ENCODE measurements at regions not wholly inside any gene's neighbourhood (a gene's known extent, or its start where the extent isn't known, plus 50 kb on each side); places are given as distances from the start of the nearest gene placed in this dataset.
"Not testable (repeated sequence)": the region's sequence is repeated elsewhere in the genome, so short reads cannot be mapped to it uniquely, and the experiment has no call there.

- TF ChIP-seq EZH2phosphoT487 (conservative IDR thresholded peaks at IDR 0.05; ENCODE audit: low read length) = no peak
- TF ChIP-seq CTCF (IDR thresholded peaks at IDR 0.05; ENCODE audit: insufficient read depth, low read length, poor library complexity, severe bottlenecking) = no peak
Observed at GRCh38 chr9:14989811-14990210, 79.6 kb upstream of the FREM1 start.

GRCh38 chr9:14989336-14989735 is 79.1 kb upstream of the FREM1 start:
- H3K27ac ChIP-seq (ENCODE audit: low read depth, low read length); H3F3A ChIP-seq (ENCODE audit: insufficient read depth); H3K27me3 ChIP-seq (ENCODE audit: low read length); H2AFZ ChIP-seq (ENCODE audit: low read depth, low read length, severe bottlenecking); H3K79me2 ChIP-seq (ENCODE audit: insufficient read depth, low read length); H3K9me3 ChIP-seq (ENCODE audit: insufficient read depth, low read length); H3K36me3 ChIP-seq (ENCODE audit: low read length); H3K4me3 ChIP-seq (ENCODE audit: insufficient read depth, low read length, poor library complexity, severe bottlenecking); H3K9me2 ChIP-seq (replicated peaks; ENCODE audit: insufficient read depth, low read length); H4K20me1 ChIP-seq (ENCODE audit: low read depth, low read length); H3K4me2 ChIP-seq (ENCODE audit: low read depth, low read length, poor library complexity, severe bottlenecking); H3K9ac ChIP-seq (ENCODE audit: low read length): not testable (repeated sequence)

More at GRCh38 chr9:14989811-14990210, 79.6 kb upstream of the FREM1 start:
- Histone ChIP-seq H3K79me2 (ENCODE audit: insufficient read depth, low read length) (no peaks in the 10 kb centered on the region), H2AFZ (ENCODE audit: low read depth, low read length, severe bottlenecking) (no peak overlapping the region), H3K27ac (ENCODE audit: low read depth, low read length) (no peak overlapping the region), H3K27me3 (ENCODE audit: low read length) (no peaks in the 10 kb centered on the region), H3K4me3 (ENCODE audit: insufficient read depth, low read length, poor library complexity, severe bottlenecking) (no peak overlapping the region), H3K9ac (ENCODE audit: low read length) (no peak overlapping the region), H3K9me3 (ENCODE audit: insufficient read depth, low read length) (no peaks in the 10 kb centered on the region), H3F3A (ENCODE audit: insufficient read depth) (no peaks in the 10 kb centered on the region), H3K9me2 (replicated peaks; ENCODE audit: insufficient read depth, low read length) (no peaks in the 10 kb centered on the region), H3K36me3 (ENCODE audit: low read length) (no peaks in the 10 kb centered on the region), H3K4me2 (ENCODE audit: low read depth, low read length, poor library complexity, severe bottlenecking) (no peak overlapping the region), H4K20me1 (ENCODE audit: low read depth, low read length) (no peaks in the 10 kb centered on the region)

- Histone ChIP-seq H3K4me3 (ENCODE audit: insufficient read depth, low read length, poor library complexity, severe bottlenecking) (no peak overlapping the region), H3K9ac (ENCODE audit: low read length) (no peak overlapping the region), H2AFZ (ENCODE audit: low read depth, low read length, severe bottlenecking) (no peak overlapping the region), H4K20me1 (ENCODE audit: low read depth, low read length) (no peaks in the 10 kb centered on the region), H3K4me2 (ENCODE audit: low read depth, low read length, poor library complexity, severe bottlenecking) (no peak overlapping the region), H3F3A (ENCODE audit: insufficient read depth) (no peaks in the 10 kb centered on the region), H3K9me2 (replicated peaks; ENCODE audit: insufficient read depth, low read length) (no peaks in the 10 kb centered on the region), H3K79me2 (ENCODE audit: insufficient read depth, low read length) (no peaks in the 10 kb centered on the region), H3K27me3 (ENCODE audit: low read length) (no peaks in the 10 kb centered on the region), H3K36me3 (ENCODE audit: low read length) (no peaks in the 10 kb centered on the region), H3K27ac (ENCODE audit: low read depth, low read length) (no peak overlapping the region), H3K9me3 (ENCODE audit: insufficient read depth, low read length) (no peaks in the 10 kb centered on the region)
- TF ChIP-seq CTCF (IDR thresholded peaks at IDR 0.05; ENCODE audit: insufficient read depth, low read length, poor library complexity, severe bottlenecking) (no peak), EZH2phosphoT487 (conservative IDR thresholded peaks at IDR 0.05; ENCODE audit: low read length) (no peak)
Observed at GRCh38 chr9:14987858-14988257, 77.6 kb upstream of the FREM1 start.

- Histone ChIP-seq H3K4me2 (ENCODE audit: low read depth, low read length, poor library complexity, severe bottlenecking) (no peak overlapping the region), H3K9ac (ENCODE audit: low read length) (no peak overlapping the region), H3K27me3 (ENCODE audit: low read length) (no peaks in the 10 kb centered on the region), H3F3A (ENCODE audit: insufficient read depth) (no peaks in the 10 kb centered on the region), H3K9me3 (ENCODE audit: insufficient read depth, low read length) (no peaks in the 10 kb centered on the region), H3K9me2 (replicated peaks; ENCODE audit: insufficient read depth, low read length) (no peaks in the 10 kb centered on the region), H4K20me1 (ENCODE audit: low read depth, low read length) (no peaks in the 10 kb centered on the region), H3K36me3 (ENCODE audit: low read length) (no peaks in the 10 kb centered on the region), H2AFZ (ENCODE audit: low read depth, low read length, severe bottlenecking) (no peak overlapping the region), H3K27ac (ENCODE audit: low read depth, low read length) (no peak overlapping the region), H3K79me2 (ENCODE audit: insufficient read depth, low read length) (no peaks in the 10 kb centered on the region), H3K4me3 (ENCODE audit: insufficient read depth, low read length, poor library complexity, severe bottlenecking) (no peak overlapping the region)
- TF ChIP-seq EZH2phosphoT487 (conservative IDR thresholded peaks at IDR 0.05; ENCODE audit: low read length) (no peak), CTCF (IDR thresholded peaks at IDR 0.05; ENCODE audit: insufficient read depth, low read length, poor library complexity, severe bottlenecking) (no peak)
Observed at GRCh38 chr9:14985419-14985818, 75.2 kb upstream of the FREM1 start.

Measured in SU-DHL-6 (cell line).